ENCODE measurements at regions not wholly inside any gene's neighbourhood (a gene's known extent, or its start where the extent isn't known, plus 50 kb on each side); places are given as distances from the start of the nearest gene placed in this dataset.

- TF ChIP-seq CTCF (IDR thresholded peaks at IDR 0.05) (no peak), EZH2 (IDR thresholded peaks at IDR 0.05; ENCODE audit: borderline replicate concordance, insufficient read depth, low read depth, low read length, poor library complexity, severe bottlenecking) (no peak)
These were observed 530.8 kb downstream of the SH2D4B start for GRCh38 chr10:81068460-81068859.

All from B cell (primary cell).